Suppressor macrophage treated with lipopolysaccharide for 4 hours (primary cell): ENCODE measurements at regions not wholly inside any gene's neighbourhood (a gene's known extent, or its start where the extent isn't known, plus 50 kb on each side); places are given as distances from the start of the nearest gene placed in this dataset.
"Not testable (repeated sequence)": the region's sequence is repeated elsewhere in the genome, so short reads cannot be mapped to it uniquely, and the experiment has no call there.

Source experiments
- DNase-seq: peaks from one replicate; pipeline ENCODE4 v3.0.0-alpha.2; 2020

DNA sequence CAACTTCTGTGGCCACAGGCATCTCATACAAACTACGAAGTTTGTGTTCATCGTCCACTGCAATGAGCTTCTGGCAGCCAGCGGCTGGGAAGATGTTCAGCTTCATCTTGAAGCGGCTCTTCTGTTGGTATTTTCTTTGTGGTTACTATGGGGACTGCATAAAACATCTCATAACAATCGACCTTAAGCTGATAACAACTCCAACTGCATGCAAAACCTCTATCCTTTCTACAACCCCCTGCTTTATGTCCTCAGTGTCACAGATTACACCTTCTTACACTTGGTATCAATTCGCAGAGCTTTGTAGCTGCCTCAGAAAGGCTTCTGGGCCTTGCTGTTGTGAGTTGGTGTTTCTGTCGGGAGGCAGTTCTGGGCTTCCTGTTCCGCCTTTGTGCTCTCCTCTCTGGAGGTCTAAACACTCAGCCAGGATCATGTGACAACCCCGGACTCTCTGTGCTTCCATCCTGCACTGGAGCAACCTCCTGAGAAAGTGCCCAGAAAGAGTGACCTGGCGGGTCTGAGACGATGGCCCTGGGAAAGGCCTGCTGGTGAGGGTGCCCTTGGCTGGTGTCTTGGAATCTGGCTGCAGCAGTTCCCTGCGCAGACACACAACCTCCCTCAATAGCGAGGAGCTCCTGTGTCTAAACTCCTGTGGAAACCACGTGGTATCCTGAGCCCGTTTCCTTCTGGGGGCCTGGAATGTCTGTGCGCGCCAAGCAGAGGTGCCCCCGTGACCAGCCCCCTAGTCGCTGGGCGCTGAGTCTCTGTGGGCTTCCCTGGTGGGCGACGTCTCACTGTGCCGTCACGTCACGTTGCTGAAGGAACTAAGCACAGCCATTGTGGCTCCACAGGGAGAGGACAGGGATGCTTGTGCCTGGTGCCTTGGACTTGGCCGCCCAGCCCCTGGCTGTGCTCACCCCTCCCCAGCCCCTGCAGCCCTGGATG is 339.6 kb downstream of the ADGRD1 start:
- not testable (repeated sequence) for DNase-seq

DNA sequence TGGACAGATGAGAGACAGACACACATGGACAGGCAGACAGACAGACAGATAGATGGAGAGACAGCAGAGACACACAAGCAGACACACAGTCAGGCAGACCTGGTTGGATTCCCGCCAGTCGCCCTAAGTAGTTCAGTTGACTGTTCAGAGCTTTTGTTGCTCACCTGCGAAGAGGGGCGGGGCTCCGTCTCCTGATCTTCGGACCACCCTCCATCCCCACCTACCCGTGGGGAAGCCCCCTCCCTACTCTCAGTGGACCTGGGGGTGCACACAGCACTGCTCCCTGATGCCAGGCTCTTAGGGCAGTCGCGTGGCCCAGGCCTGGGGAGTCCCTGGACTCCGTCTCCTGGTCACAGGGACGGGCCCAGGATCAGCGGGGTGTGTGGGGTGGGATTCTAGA is 341.0 kb downstream of the ADGRD1 start:
- DNase-seq: not testable (repeated sequence)

DNA sequence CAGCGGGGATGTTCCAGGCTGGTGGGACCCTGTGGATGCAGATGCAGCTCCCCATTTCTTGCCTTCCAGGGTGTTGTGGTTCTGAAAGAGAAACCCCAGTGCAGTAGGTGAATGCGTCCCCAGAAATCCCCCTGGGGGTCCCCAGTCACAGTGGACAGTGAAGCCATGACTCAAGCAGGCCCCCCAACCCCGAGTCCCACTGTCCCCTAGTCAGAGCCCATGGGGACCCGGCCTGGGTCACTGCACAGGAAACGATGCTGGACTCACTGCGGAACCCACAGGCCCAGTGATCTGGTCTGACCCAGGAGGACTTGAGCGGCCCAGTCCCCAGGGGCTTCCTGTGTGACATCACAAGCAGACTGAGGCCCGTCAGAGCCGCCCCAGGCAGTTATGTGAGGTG is 341.4 kb downstream of the ADGRD1 start:
- not testable (repeated sequence) for DNase-seq

DNA sequence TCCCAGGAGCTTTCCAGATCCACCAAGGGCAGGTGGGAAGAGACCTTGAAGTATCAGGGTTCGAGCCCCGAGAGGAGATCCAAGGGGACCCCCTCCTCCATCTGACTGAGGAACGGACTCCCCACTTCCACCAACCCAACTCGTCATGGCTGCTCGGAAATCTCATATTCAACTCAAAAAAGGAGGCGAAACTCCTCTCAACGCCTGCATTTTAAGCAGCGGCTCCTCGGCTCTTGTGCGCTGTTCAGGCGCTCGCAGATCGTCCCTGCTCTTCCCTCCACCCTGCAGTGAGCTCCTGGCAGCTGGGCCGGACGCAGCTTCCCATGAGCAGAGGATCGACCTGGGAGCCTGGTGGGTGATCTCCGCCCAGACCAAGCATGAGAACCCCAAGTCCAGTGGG is 341.9 kb downstream of the ADGRD1 start:
- not testable (repeated sequence) for DNase-seq

- not testable (repeated sequence) for DNase-seq
These were observed 342.4 kb downstream of the ADGRD1 start for GRCh38 chr12:131296136-131296535.

DNA sequence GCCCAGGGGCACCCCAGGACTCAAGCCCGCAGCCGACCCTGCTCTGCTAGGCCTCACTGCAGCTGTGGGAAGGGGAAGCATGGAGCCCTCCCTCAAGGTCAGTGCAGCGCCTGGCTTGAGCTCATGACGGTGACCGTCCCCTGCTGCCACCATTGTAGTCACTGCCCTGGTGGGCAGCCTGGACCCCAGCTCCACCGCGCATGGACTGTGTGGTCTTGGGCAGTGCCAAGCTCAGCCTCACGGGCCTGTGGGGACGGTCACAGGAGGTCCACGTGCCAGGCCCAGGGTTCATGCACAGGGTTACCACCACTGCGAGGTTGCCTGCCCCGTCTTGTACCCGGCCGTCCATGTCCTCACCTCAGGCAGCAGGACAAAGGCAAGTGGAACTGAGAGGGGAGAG is 342.9 kb downstream of the ADGRD1 start:
- not testable (repeated sequence) for DNase-seq

GRCh38 chr12:131298526-131299369 is 345.0 kb downstream of the ADGRD1 start:
- DNase-seq: not testable (repeated sequence)

DNA sequence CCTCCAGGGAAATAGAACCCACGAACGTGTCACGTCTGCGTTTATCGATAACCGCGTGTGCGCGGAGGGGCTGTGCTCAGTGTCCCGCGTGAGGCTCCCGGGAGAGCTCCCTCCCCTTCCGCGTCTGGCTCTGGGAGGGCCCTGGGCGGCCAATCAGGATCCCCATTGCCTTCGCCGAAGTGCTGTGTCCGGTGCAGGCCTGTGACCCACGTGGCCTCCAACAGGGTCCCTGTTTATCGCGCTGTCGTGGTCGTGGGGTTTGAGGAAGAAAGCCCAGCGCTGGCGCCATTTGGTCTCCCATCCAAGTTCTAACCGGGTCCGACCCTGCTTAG is 345.6 kb downstream of the ADGRD1 start:
- DNase-seq: not testable (repeated sequence)

DNA sequence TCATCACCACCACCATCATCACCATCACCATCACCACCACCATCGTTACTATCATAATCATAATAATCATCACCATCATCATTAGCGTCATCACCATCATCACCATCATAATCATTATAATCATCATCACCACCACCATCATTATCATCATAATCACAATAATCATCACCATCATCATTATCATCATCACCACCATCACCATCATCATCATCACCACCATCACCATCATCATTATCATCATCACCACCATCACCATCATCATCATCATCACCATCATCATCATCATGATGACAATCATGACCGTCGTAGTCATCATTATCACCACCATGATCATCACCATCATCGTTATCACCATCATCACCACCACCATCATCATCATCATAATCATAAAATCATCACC is 349.9 kb downstream of the ADGRD1 start:
- not testable (repeated sequence) for DNase-seq

DNA sequence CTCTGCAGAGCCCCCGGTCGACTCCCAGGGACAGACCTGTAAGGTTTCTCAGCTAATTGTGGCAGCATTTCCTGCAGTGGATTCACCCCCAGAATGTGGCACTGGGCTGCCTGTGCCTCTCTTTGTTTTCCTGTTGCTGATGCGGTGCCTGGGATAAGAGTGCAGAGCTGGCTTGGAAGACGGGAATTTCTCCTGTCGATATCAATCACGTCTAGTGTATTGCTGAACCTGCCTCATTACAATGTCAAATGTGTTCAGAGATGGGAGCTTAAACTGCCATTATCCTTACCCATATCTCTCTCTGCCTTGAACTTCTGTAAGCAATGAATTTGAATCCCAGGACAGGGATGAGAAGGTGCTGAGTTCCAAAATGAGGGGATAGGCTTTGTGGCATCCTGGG is 350.9 kb downstream of the ADGRD1 start:
- DNase-seq: not testable (repeated sequence)

GRCh38 chr12:131309700-131310099 is 356.0 kb downstream of the ADGRD1 start:
- DNase-seq: no peak

DNA sequence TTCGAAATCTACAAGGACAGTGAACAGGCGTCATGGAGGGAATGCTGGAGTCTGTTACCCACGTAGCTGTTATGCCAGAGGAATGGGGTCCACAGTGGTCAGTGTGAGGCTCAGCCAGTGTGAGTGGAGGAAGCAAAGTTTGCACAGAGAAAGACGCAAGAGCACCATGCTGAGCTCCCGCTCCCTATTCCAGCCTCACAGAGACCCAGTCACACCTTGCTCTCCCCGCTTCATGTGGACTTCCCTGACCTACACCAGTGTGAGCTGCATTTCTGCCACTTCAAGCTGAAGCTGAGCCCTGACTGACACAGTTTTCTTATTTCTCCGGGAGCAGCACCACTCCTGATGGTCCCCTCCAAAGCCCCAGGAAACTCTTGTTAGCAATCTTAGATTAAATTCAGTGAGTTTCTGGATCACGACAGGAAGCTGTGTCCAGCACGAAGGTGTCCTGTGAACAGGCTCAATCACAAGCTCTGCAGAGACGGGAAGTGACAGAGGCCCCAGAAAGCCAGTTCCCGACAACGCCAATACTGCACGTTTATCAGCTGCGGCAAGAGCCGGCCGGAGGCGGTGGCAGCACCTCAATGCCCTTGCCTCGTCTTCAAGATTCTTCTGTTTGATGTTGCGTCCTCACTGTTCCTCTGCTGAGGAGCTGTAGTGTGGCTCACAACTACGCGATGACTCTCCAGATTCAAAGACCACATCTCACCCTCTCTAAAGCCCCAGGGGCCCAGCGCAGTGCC is 356.7 kb downstream of the ADGRD1 start:
- not testable (repeated sequence) for DNase-seq

- DNase-seq: not testable (repeated sequence)
These were observed 357.6 kb downstream of the ADGRD1 start for GRCh38 chr12:131311279-131311722.

- DNase-seq: no peak
These were observed 358.1 kb downstream of the ADGRD1 start for GRCh38 chr12:131311764-131312163.

DNA sequence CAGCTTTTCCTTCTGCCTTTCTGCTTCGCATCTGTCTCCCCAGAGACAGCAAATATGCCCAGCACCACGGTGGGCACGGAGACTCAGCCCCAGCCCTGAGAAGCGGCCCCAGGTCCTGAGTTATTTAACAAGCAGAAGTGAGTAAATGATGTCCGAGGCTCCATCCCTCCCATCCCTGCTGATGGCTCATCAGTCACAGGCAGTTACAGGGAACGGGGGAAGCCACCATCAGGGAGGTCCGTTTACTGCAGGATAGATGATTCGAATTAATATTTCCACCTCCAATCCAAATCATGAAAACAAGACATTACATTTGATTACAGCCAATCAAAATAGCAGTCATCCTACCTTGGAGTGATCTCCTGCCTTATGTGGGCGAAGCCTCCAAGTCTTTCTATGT is 358.7 kb downstream of the ADGRD1 start:
- not testable (repeated sequence) for DNase-seq

GRCh38 chr12:131312793-131313545 is 359.3 kb downstream of the ADGRD1 start:
- no peak for DNase-seq

DNA sequence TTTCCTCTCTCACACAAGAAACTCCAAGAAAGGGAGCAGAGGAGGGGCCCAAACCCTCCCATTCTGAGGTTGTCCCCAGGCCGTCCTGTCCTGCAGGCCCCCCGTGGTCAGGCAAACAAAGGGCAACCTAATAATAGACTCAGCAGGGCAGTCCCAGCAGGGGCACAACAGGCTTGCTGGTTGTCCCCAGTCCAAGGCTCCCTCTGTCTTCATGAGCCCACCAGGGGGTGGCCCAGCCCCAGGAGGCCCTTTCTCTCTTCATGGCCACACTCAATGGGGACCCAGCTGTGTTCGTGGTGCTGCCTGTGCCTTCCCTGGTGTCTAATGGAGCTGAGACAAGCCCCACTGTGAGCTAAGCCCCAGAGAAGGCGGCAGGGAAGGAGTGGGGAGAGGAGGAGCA is 359.9 kb downstream of the ADGRD1 start:
- no peak for DNase-seq

GRCh38 chr12:131314524-131315090 is 360.9 kb downstream of the ADGRD1 start:
- DNase-seq: no peak

GRCh38 chr12:131315601-131316000 is 361.9 kb downstream of the ADGRD1 start:
- DNase-seq: no peak

DNA sequence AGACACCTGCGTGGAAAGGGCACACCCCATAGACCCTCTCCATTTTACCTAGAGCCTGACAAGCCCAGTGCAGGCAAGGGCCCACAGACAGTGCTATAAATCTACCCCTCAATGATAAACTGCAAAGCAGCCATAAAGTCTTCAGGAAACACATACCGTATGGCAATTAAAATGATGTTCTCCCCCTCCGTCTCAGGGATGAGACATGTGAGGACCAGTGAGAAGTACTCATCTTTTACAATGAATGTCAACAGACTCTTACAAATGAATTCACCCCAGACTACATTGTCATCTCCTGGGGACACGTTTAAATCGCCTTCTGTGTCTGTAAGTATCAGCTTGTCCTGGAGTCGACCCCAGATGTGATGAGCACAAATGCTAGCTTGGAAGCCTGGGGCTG is 362.7 kb downstream of the ADGRD1 start:
- no peak for DNase-seq

DNA sequence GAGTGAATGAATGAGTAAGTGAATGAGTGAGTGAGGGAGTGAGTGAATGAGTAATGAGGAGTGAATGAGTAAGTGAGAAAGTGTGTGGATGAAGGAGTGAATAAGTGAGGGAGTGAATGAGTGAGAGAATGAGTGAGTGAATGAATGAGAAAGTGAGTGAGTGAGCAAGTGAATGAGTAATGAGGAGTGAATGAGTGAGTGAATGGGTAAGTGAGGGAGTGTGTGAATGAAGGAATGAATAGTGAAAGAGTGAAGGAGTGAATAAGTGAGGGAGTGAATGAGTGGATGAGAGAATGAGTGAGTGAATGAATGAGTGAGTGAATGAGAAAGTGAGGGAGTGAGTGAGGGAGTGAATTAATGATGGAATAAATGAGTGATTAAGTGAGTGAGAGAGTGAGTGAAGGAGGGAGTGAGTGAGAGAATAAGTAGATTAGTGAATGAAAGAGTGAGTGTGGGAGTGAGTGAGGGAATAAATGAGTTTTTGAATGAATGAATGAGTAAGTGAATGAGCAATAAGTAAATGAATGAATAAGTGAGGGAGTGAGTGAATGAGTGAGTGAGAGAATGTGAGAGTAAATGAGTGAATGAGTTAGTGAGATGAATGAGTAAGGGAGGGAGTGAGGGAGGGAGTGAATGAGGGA is 364.5 kb downstream of the ADGRD1 start:
- DNase-seq: no peak
